ENCODE measurements at regions not wholly inside any gene's neighbourhood (a gene's known extent, or its start where the extent isn't known, plus 50 kb on each side); places are given as distances from the start of the nearest gene placed in this dataset.

- TF ChIP-seq CTCF (IDR thresholded peaks at IDR 0.05 in 4 of 5, conservative IDR thresholded peaks at IDR 0.05 in 1 of 5) (no peak), POLR2A (IDR thresholded peaks at IDR 0.05) (no peak)
These were observed 1203.5 kb upstream of the TMEM132C start for GRCh38 chr12:127063339-127064072.

Data from gastrocnemius medialis (tissue), 4 donors.